ENCODE measurements at regions not wholly inside any gene's neighbourhood (a gene's known extent, or its start where the extent isn't known, plus 50 kb on each side); places are given as distances from the start of the nearest gene placed in this dataset.
"Not testable (repeated sequence)": the region's sequence is repeated elsewhere in the genome, so short reads cannot be mapped to it uniquely, and the experiment has no call there.

- DNase-seq (ENCODE audit: low spot score): no peak
Observed at GRCh38 chr11:42840860-42841259, 470.9 kb upstream of the API5 start.

- DNase-seq (ENCODE audit: low spot score): no peak
Observed at GRCh38 chr11:42841556-42841955, 470.2 kb upstream of the API5 start.

GRCh38 chr11:42849362-42849761 is 462.4 kb upstream of the API5 start:
- no peak for DNase-seq (ENCODE audit: low spot score)

GRCh38 chr11:42857344-42857743 is 454.5 kb upstream of the API5 start:
- DNase-seq (ENCODE audit: low spot score): no peak

GRCh38 chr11:42870480-42870879 is 441.3 kb upstream of the API5 start:
- no peak for DNase-seq (ENCODE audit: low spot score)

- DNase-seq (ENCODE audit: low spot score): not testable (repeated sequence)
Observed at GRCh38 chr11:42873800-42874405, 437.9 kb upstream of the API5 start.

- not testable (repeated sequence) for DNase-seq (ENCODE audit: low spot score)
Observed at GRCh38 chr11:42881335-42881734, 430.5 kb upstream of the API5 start.

GRCh38 chr11:42890773-42891172 is 421.0 kb upstream of the API5 start:
- DNase-seq (ENCODE audit: low spot score): no peak

- DNase-seq (ENCODE audit: low spot score): no peak
Observed at GRCh38 chr11:42901084-42901483, 410.7 kb upstream of the API5 start.

- DNase-seq (ENCODE audit: low spot score): no peak
Observed at GRCh38 chr11:42906226-42906625, 405.6 kb upstream of the API5 start.

- DNase-seq (ENCODE audit: low spot score): no peak
Observed at GRCh38 chr11:42913731-42914130, 398.1 kb upstream of the API5 start.

GRCh38 chr11:42923651-42924050 is 388.1 kb upstream of the API5 start:
- no peak for DNase-seq (ENCODE audit: low spot score)

GRCh38 chr11:42925916-42926315 is 385.9 kb upstream of the API5 start:
- no peak for DNase-seq (ENCODE audit: low spot score)

GRCh38 chr11:42947405-42947804 is 364.4 kb upstream of the API5 start:
- DNase-seq (ENCODE audit: low spot score): no peak

- DNase-seq (ENCODE audit: low spot score): not testable (repeated sequence)
Observed at GRCh38 chr11:42949738-42950376, 361.9 kb upstream of the API5 start.

GRCh38 chr11:42951266-42951665 is 360.5 kb upstream of the API5 start:
- no peak for DNase-seq (ENCODE audit: low spot score)

- no peak for DNase-seq (ENCODE audit: low spot score)
Observed at GRCh38 chr11:42957831-42958230, 354.0 kb upstream of the API5 start.

- no peak for DNase-seq (ENCODE audit: low spot score)
Observed at GRCh38 chr11:42958635-42959034, 353.2 kb upstream of the API5 start.

GRCh38 chr11:42960521-42961088 is 351.2 kb upstream of the API5 start:
- DNase-seq (ENCODE audit: low spot score): no peak

- DNase-seq (ENCODE audit: low spot score): no peak
Observed at GRCh38 chr11:42967653-42968052, 344.1 kb upstream of the API5 start.

- DNase-seq (ENCODE audit: low spot score): no peak
Observed at GRCh38 chr11:42972741-42973140, 339.1 kb upstream of the API5 start.

GRCh38 chr11:42974510-42975179 is 337.2 kb upstream of the API5 start:
- no peak for DNase-seq (ENCODE audit: low spot score)

GRCh38 chr11:42975180-42975529 is 336.6 kb upstream of the API5 start:
- DNase-seq (ENCODE audit: low spot score): no peak
